ENCODE measurements at regions not wholly inside any gene's neighbourhood (a gene's known extent, or its start where the extent isn't known, plus 50 kb on each side); places are given as distances from the start of the nearest gene placed in this dataset.

- TF ChIP-seq CTCF (IDR thresholded peaks at IDR 0.05): peak; percentile 32 to 79 (median 70)
- no peak for TF ChIP-seq POLR2A (IDR thresholded peaks at IDR 0.05)
Measured at GRCh38 chr2:228657807-228658402, 476.4 kb upstream of the SPHKAP start.

All from body of pancreas (tissue), 4 donors.